ENCODE measurements at regions not wholly inside any gene's neighbourhood (a gene's known extent, or its start where the extent isn't known, plus 50 kb on each side); places are given as distances from the start of the nearest gene placed in this dataset.

DNA sequence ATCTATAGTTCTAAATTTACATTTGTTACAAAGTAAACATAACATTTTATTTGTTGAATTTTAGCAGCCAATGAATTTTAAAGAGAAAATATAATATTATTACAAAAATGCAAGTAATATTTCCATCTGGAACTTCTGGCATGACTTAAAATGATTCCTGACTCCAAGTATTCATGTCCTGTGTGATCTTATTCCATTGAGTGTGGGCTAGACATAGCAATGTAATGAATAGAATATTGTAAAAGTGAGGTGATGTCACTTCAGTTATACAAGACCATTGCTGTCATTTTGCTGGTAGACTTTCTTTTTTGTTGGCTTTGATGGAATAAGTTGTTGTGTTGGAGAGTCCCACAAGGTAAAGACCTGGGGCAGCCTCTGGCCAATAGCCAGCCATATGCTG lies 912.2 kb upstream of the PIK3C3 start:
- TF ChIP-seq EP300 (IDR thresholded peaks at IDR 0.05) (no peak), POLR2AphosphoS5 (IDR thresholded peaks at IDR 0.05) (no peak)
- TF ChIP-seq, protein P1, sequence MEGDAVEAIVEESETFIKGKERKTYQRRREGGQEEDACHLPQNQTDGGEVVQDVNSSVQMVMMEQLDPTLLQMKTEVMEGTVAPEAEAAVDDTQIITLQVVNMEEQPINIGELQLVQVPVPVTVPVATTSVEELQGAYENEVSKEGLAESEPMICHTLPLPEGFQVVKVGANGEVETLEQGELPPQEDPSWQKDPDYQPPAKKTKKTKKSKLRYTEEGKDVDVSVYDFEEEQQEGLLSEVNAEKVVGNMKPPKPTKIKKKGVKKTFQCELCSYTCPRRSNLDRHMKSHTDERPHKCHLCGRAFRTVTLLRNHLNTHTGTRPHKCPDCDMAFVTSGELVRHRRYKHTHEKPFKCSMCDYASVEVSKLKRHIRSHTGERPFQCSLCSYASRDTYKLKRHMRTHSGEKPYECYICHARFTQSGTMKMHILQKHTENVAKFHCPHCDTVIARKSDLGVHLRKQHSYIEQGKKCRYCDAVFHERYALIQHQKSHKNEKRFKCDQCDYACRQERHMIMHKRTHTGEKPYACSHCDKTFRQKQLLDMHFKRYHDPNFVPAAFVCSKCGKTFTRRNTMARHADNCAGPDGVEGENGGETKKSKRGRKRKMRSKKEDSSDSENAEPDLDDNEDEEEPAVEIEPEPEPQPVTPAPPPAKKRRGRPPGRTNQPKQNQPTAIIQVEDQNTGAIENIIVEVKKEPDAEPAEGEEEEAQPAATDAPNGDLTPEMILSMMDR (IDR thresholded peaks at IDR 0.05), result no peak

Measured in sigmoid colon (tissue), 4 donors.